OCI-LY1 (cell line): ENCODE measurements at regions not wholly inside any gene's neighbourhood (a gene's known extent, or its start where the extent isn't known, plus 50 kb on each side); places are given as distances from the start of the nearest gene placed in this dataset.
A peak's percentile ranks its signal among the peaks of the same experiment; 100 is the strongest.

ENCODE experiments used
- H2AFZ ChIP-seq: fragments of 200-600 bp; sonication (generic), shearing (Covaris generic); 2 replicates; pipeline ENCODE4 v1.6.0; 2014; ENCODE audit warnings: antibody characterized with exemption, mild to moderate bottlenecking, low read length
- H3F3A ChIP-seq: fragments of 200-600 bp; sonication (generic), shearing (Covaris generic); 2 replicates; pipeline ENCODE4 v1.6.0; 2014; ENCODE audit warnings: mild to moderate bottlenecking, antibody characterized with exemption, low read length, moderate library complexity; ENCODE audit not compliant: insufficient read depth
- H3K27ac ChIP-seq: fragments of 200-600 bp; sonication (generic); 2 replicates; pipeline ENCODE4 v1.5.1; 2014; ENCODE audit warnings: low read length, mixed run types, mild to moderate bottlenecking, low read depth; ENCODE audit not compliant: poor library complexity, severe bottlenecking
- H3K27me3 ChIP-seq: fragments of 200-600 bp; sonication (generic); 2 replicates; pipeline ENCODE4 v1.6.0; 2014; ENCODE audit warnings: antibody characterized with exemption, mild to moderate bottlenecking, low read length, moderate library complexity; ENCODE audit not compliant: insufficient read depth
- H3K36me3 ChIP-seq: fragments of 200-600 bp; sonication (generic); 2 replicates; pipeline ENCODE4 v1.6.1; 2014; ENCODE audit warnings: mild to moderate bottlenecking, antibody characterized with exemption, low read length, moderate library complexity, mixed read lengths; ENCODE audit not compliant: insufficient read depth
- H3K4me1 ChIP-seq: fragments of 200-600 bp; sonication (generic); 2 replicates; pipeline ENCODE4 v1.5.1; 2014; ENCODE audit warnings: mild to moderate bottlenecking, low read length, moderate library complexity; ENCODE audit not compliant: insufficient read depth, severe bottlenecking
- H3K4me2 ChIP-seq: fragments of 200-600 bp; sonication (generic), shearing (Covaris generic); 2 replicates; pipeline ENCODE4 v1.6.1; 2014; ENCODE audit warnings: low read length
- H3K4me3 ChIP-seq: fragments of 200-600 bp; sonication (generic); 2 replicates; pipeline ENCODE4 v1.5.1; 2014; ENCODE audit warnings: low read length, low read depth, mild to moderate bottlenecking, mixed read lengths; ENCODE audit not compliant: poor library complexity, severe bottlenecking
- H3K79me2 ChIP-seq: fragments of 200-600 bp; shearing (Covaris generic); 2 replicates; pipeline ENCODE4 v1.6.1; 2016; ENCODE audit warnings: mixed run types, low read length, mixed read lengths; ENCODE audit not compliant: insufficient read depth
- H3K9ac ChIP-seq: fragments of 200-600 bp; sonication (generic), shearing (Covaris generic); 2 replicates; pipeline ENCODE4 v1.6.1; 2014; ENCODE audit warnings: mild to moderate bottlenecking, low read length, mixed read lengths
- H3K9me2 ChIP-seq: fragments of 200-600 bp; sonication (generic), shearing (Covaris generic); 2 replicates; pipeline ENCODE4 v1.6.1; 2014; ENCODE audit warnings: low read depth, mild to moderate bottlenecking, low read length, mixed read lengths
- H3K9me3 ChIP-seq: fragments of 200-600 bp; shearing (Covaris generic); 2 replicates; pipeline ENCODE4 v1.6.1; 2014; ENCODE audit warnings: low read length, mixed read lengths
- H4K20me1 ChIP-seq: fragments of 200-600 bp; sonication (generic), shearing (Covaris generic); 2 replicates; pipeline ENCODE4 v1.6.0; 2016; ENCODE audit warnings: mild to moderate bottlenecking, low read length; ENCODE audit not compliant: insufficient read depth
- EZH2 ChIP-seq: fragments of 200-600 bp; sonication (generic), shearing (Covaris generic); IDR thresholded peaks from 2 replicates; pipeline ENCODE4 v1.8.0; 2017; ENCODE audit warnings: borderline replicate concordance, mixed run types, mild to moderate bottlenecking, antibody characterized with exemption, low read length, moderate library complexity, mixed read lengths
- TF ChIP-seq, protein P1 (sequence below): fragments of 200-600 bp; sonication (generic), shearing (Covaris generic); IDR thresholded peaks from 2 replicates; pipeline ENCODE4 v1.5.1; 2017; ENCODE audit warnings: mild to moderate bottlenecking, antibody characterized with exemption, low read length, moderate library complexity, mixed read lengths

DNA sequence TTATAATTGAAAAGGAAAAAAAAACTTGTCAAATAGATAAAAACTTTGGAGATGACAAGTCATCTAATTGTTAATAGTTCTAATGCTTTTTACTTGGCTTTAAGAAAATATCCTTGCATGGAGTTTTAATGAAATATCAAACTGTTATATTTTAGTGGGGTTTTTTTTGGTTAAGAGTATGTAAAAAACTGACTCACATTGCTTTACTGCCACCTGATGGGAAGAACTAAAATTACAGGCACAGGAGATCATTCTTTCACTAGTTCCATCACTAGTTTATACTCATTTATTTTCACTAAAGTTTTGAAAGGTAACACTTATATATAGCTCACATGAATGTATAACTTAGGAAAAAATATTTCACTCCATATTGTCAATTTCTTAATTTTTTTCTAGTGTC, 309.1 kb downstream of the LMBRD1 start:
- H3K9me3 ChIP-seq = no peaks in the 10 kb centered on the region
- TF ChIP-seq, protein P1, sequence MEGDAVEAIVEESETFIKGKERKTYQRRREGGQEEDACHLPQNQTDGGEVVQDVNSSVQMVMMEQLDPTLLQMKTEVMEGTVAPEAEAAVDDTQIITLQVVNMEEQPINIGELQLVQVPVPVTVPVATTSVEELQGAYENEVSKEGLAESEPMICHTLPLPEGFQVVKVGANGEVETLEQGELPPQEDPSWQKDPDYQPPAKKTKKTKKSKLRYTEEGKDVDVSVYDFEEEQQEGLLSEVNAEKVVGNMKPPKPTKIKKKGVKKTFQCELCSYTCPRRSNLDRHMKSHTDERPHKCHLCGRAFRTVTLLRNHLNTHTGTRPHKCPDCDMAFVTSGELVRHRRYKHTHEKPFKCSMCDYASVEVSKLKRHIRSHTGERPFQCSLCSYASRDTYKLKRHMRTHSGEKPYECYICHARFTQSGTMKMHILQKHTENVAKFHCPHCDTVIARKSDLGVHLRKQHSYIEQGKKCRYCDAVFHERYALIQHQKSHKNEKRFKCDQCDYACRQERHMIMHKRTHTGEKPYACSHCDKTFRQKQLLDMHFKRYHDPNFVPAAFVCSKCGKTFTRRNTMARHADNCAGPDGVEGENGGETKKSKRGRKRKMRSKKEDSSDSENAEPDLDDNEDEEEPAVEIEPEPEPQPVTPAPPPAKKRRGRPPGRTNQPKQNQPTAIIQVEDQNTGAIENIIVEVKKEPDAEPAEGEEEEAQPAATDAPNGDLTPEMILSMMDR = peak; percentile 67
- no peak for TF ChIP-seq EZH2
- H3K9me2 ChIP-seq = no peaks in the 10 kb centered on the region

DNA sequence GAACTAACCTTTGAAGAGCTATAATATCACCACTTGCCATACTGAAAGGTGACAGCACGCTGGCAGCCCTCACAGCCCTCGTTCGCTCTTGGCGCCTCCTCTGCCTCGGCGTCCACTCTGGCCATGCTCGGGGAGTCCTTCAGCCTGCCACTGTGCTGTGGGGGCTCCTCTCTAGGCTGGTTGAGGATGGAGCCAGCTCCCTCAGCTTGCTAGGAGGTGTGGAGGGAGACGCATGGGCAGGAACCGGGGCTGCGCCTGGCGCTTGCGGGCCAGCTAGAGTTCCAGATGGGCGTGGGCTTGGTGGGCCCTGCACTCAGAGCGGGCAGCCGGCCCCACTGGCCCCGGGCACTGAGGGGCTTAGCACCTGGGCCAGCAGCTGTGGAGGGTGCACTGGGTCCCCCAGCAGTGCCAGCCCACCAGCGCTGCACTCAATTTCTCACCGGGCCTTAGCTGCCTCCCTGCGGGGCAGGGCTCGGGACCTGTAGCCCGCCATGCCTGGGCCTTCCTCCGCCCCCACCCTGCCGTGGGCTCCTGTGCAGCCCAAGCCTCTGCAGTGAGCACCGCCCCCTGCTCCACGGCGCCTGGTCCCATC, 329.7 kb downstream of the LMBRD1 start:
- H4K20me1 ChIP-seq = no peaks in the 10 kb centered on the region
- H3K4me2 ChIP-seq = no peak overlapping the region
- H3K27ac ChIP-seq = no peak overlapping the region
- H3K79me2 ChIP-seq = no peaks in the 10 kb centered on the region
- H3F3A ChIP-seq = no peaks in the 10 kb centered on the region
- H2AFZ ChIP-seq = no peak overlapping the region
- H3K9me3 ChIP-seq = no peaks in the 10 kb centered on the region
- H3K4me1 ChIP-seq = no peaks in the 10 kb centered on the region
- no peaks in the 10 kb centered on the region for H3K36me3 ChIP-seq
- no peak for TF ChIP-seq EZH2
- TF ChIP-seq, protein P1 = no peak
- H3K4me3 ChIP-seq = no peak overlapping the region
- H3K9ac ChIP-seq = no peak overlapping the region
- H3K27me3 ChIP-seq = no peaks in the 10 kb centered on the region
- H3K9me2 ChIP-seq = no peaks in the 10 kb centered on the region

More for the DNA sequence above, 309.1 kb downstream of the LMBRD1 start:
- Histone ChIP-seq H3K4me3 (no peak overlapping the region), H3K79me2 (no peaks in the 10 kb centered on the region), H3F3A (no peaks in the 10 kb centered on the region), H3K9ac (no peak overlapping the region), H3K4me2 (no peak overlapping the region), H3K36me3 (no peaks in the 10 kb centered on the region), H3K4me1 (no peaks in the 10 kb centered on the region), H2AFZ (no peak overlapping the region), H4K20me1 (no peaks in the 10 kb centered on the region), H3K27ac (no peak overlapping the region), H3K27me3 (no peaks in the 10 kb centered on the region)

DNA sequence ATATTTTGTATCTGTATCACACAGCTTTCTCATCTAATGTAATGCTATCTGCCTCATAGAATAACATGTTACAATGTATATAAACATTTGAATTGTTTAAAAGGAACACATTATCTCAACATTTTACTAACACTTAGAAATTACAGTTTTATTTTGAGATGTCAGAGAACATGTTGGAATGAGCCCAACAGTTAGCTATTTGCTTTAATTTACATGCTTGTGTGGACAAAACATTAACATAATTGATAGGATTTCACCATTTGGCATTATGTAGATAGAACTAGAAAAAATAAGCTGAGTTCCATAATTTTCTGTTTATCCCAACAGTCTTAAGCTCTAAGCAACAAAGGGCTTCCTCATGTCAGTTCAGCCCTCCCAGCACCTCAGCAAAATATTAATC, 330.9 kb downstream of the LMBRD1 start:
- no peaks in the 10 kb centered on the region for H3K9me2 ChIP-seq
- no peaks in the 10 kb centered on the region for H3K79me2 ChIP-seq
- H3K4me2 ChIP-seq = no peak overlapping the region
- H3K9me3 ChIP-seq = no peaks in the 10 kb centered on the region
- H3K27me3 ChIP-seq = no peaks in the 10 kb centered on the region
- H4K20me1 ChIP-seq = no peaks in the 10 kb centered on the region
- H3F3A ChIP-seq = no peaks in the 10 kb centered on the region
- H3K9ac ChIP-seq = no peak overlapping the region
- no peaks in the 10 kb centered on the region for H3K36me3 ChIP-seq
- no peak for TF ChIP-seq EZH2
- TF ChIP-seq, protein P1 = no peak
- no peak overlapping the region for H3K27ac ChIP-seq
- no peak overlapping the region for H3K4me3 ChIP-seq
- H3K4me1 ChIP-seq = no peaks in the 10 kb centered on the region
- H2AFZ ChIP-seq = no peak overlapping the region
